GM19238 (cell line): ENCODE measurements at regions not wholly inside any gene's neighbourhood (a gene's known extent, or its start where the extent isn't known, plus 50 kb on each side); places are given as distances from the start of the nearest gene placed in this dataset.

Source experiments
- DNase-seq: peaks from one replicate; pipeline ENCODE4 v3.0.0; 2011; ENCODE audit warnings: low spot score; ENCODE audit not compliant: insufficient read length

DNA sequence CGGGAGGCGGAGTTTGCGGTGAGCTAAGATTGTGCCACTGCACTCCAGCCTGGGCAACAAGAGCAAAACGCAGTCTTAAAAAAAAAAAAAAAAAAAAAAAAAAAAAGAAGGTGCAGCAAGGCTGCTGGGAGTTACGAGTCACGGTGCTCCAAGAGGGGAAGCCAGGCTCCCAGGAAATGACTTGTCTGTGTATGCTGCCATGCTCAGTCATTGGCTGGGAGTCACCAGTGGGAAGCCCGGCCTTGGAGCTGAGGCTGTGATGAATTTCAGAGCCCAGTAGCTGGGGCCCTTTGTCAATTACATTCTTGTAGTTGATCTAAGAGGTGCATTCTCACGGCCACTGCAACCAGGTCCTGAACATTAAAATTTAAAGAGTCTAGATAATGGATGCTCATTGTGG is 1105.1 kb upstream of the TENM3 start:
- DNase-seq: no peak

DNA sequence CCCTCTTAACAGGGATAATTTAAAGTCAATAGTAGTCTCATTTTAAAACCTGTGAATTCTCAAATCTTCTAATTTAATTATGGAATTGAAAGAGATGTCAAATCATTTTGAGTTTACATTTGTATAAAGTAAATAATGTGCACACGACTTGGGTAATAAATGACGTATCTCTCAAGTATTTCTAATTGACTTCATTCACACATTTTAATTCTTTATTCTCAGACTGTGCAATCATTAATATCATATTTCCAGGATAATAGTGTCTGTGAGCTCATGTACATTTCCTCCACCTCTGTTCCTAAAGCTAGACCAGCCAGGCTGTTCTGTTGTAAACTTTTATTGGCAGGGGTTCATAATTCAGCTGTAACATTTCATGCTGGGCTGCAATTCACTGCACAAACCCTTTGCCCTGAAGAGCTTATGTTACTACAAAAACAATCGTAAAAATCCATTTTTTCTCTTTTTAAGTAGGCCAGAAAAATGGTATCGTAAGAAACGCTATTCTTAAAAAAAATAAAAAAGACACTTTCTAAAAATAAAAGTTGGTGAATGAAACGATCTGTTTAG is 1103.1 kb upstream of the TENM3 start:
- DNase-seq: no peak

DNA sequence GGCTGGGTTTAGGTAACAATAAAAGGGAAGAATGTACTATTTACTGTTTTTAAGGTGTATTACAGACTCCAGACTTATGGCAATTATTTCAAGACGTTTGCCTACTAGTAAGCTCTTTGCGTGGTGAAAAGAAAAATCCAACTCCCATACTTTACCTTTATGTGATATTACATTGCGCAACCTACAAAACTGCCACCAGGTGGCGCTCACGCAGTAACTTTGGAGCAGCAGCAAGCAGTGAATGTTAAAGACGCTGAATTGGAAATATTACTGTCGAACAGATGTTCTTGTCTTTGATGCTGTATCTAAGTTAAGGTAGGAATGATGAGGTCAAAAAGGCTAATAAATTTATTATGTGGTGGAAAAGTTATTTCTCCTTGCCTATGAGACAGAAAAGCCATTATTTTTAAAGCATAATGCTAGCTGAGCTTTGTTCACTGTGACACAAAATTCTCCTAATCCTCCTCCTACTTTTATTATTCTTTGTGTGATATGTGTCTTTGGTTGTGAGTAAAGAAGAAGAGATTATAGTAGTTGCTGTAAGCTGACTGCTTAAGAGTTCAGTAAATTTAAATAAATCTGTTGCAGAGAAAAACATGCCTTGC is 1099.8 kb upstream of the TENM3 start:
- DNase-seq: peak; percentile 14

DNA sequence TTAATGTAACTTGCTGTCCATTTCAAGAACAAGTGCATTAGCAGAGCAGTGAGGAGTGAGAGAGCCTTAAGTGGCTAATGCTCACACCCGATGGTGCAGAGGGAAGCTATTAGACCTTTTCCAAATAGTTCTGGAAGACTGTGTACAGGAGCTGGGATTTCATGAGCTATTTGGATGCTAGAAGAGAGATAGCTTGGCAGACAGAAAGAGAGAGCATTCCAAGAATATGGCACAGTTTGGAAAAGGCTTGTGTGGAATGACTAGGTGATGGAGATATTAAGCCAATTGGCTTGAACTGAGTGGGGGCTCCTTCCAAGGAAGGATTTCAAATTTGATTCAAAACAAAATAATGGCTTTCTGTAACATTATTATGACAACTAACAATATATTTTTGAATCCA is 1097.2 kb upstream of the TENM3 start:
- DNase-seq: no peak

DNA sequence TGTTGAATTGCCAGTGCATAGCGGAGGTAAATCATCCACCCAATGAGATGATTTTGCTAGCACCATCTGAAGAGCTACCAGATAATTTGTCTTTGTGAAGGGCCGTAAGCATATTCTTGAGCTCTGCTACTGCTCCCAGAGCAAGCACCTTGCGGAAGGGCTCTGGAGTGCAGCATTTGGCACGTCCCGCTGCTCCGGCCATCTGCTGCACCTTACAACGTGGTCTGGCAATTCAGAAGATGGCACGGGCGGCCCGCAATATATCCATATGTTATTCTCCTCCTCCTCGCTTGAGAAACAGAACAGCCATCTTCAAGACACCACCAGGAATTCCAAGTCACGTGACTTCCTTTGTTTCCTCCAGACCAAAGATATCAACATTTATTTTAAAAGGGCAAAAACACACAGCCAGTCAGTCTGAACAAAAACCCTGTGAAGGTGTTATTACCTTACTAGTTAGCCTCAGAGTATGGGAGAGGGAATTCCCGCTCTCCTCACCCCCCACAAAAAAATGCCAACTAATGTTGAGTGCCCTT is 1095.7 kb upstream of the TENM3 start:
- no peak for DNase-seq

DNA sequence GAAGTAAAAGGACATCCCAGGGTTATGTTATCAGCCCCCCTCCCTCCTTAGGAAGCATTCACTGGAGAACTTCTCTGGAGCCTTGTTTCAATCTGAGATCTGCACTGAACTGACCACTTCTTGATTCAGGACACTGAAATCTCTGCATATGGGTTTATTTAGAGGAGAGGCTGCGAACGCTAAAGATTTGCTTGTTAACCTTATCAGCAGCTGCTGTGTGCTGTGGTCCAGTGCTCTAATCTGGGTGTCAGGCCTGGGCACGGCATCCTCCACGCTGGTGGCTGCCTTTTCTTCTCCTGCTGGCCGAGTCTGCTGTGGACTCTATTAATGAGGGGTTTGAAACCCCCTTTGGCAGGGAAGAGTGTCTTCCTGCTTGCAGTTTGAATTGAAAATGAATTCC is 1094.7 kb upstream of the TENM3 start:
- DNase-seq: no peak

DNA sequence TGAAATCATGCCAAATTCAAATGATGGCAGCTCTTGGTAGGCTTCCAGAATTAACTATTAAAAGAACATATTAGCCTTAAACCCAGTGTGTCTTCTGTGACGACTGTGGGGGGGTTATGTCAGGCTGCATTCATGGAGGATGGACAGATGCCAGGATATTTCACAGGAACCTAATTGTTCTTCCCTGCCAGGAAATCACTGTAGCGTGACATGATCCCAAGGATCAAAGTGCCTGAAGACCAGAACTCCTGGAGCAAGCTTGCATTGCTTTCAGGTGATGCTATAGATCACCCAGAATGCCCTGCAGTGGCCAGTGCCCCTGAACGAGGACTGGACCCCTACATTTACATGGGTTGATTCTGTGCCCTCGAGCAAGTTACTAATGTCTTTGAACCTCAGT is 1093.0 kb upstream of the TENM3 start:
- no peak for DNase-seq

DNA sequence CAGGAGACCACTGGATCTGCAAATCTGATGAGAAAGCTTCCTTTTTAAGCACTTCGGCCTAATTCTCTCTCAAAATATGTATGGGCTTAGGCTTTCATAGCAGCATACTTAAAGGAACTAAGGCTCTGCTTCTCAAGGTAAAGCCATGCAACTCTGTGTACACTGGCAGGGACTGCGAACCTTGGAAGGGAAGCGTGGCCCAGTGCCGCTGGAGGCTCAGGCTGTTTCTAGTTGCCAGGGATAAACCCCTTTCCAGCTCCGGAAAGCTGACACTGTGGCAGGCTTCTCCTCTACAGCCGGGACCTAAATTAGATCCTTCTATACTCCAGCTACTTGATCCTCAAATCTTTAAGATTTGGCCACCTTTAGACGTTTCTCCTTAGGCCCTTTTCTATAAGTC is 1091.3 kb upstream of the TENM3 start:
- DNase-seq: no peak

DNA sequence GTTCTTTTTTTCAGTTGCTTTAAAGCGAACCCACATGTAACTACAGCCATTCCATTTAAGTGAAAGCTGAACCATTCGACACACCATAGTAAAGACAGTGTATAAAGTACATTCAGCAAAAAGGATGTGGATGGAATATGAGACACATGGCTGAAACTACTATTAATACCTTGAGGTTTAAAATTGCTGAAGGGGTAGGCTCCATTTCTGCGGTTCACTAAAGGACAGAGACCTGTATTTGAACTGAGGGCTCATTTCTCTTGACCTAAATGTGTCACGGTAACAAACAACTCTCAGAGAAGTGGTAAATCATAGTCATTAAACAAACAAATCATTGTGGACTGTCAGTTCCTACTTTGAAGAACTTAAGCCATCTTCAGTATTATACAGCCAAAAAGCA is 1085.6 kb upstream of the TENM3 start:
- DNase-seq: no peak

DNA sequence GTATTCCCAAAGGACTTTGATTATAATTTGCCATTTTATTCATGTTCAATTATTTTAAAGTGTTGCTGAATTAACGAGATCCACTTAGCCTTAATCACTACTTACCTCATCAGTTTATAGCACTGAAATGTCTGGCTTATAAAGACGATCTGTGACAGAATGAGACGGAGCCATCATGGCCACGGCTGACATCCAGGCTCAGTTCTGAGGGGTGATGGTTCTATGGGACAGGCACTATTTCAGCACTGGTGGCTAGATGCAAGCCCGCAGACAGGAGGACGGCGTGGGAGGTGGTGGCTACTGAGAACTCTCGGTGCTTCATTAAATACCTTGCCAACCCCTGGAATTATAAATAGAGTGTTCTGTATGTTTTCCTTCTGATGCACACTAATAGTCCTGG is 1084.2 kb upstream of the TENM3 start:
- no peak for DNase-seq

DNA sequence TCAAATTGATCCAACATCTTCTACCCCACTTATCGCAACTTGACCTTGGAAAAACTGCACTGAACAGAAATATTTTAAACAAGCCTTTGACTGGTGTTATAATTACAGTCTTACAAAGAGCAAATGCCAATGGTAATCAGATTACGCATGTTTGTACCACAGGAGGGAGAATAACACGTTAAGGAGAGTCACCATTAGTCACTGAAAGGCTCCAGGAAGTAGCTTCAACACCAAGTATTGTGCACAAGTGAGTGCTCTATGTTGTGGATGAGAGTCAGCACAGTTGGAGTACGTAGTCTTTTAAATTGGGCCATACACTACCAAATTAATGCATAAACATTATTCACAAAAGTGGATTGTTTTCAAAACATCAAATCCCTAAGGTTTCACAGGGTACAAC is 1081.5 kb upstream of the TENM3 start:
- DNase-seq: no peak

DNA sequence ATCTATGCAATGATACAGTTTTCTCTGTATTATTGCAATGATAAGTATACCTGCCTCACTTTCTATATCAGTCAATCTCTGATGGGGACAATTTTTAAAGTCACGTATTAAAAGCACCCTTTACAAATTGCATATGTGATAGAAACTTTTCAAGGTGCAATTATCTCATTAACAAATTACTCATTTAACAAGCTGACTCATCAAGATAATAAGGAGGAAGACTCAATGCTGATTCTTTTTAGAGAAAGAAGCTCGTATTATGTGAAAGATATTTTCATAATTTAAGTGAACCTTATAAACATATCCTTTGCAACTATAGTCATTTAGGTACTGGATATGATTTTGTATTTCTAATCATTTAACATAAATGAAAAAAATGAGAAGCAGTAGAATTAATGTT is 1080.9 kb upstream of the TENM3 start:
- no peak for DNase-seq

DNA sequence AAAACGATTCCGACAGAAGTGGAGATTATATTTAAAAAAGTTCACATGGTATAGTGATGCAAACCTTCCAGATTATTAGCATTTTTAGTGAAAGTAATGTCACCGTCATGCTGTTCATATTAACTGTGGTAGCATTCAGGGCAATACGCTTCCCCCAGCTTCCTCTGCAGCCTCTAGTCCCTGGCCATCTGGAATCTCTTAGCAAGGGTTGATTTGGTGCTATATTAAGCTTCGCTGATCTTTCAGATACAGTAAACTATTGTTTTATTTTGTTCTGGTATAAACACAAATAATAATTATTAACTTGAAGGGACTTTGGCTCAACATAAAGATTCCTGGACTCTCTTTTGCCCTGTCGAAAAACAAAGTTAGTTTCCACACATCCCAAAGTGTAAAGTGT is 1080.5 kb upstream of the TENM3 start:
- DNase-seq: no peak

DNA sequence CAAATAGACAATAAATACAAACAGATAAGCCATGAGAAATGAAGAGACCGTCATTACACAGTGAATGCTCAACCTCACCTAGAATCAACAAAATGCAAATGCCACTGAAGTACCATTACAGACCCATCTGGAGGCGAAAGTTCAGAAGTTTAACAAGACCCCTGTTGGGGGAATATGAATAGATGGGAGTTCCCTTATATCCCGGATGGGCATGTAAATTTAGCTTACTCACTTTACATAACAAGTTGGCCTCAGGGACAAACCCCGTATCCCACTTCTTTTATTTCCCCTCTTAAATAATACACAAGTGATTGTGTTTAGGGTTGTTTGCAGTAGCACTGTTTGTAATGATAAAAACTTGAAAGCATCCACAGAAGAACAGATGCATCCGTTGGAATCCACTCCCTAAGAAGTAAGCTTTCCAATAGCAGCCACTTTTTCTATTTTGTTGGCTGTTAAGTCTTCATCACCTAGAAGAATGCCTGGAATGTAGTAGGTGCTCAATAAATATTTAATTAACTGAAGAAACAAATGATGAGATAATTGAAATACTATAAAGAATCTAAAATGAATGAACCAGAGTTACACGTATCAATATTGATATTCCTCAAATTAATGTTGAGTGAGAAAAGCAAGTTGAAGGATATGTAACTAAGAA is 1076.3 kb upstream of the TENM3 start:
- DNase-seq: no peak

DNA sequence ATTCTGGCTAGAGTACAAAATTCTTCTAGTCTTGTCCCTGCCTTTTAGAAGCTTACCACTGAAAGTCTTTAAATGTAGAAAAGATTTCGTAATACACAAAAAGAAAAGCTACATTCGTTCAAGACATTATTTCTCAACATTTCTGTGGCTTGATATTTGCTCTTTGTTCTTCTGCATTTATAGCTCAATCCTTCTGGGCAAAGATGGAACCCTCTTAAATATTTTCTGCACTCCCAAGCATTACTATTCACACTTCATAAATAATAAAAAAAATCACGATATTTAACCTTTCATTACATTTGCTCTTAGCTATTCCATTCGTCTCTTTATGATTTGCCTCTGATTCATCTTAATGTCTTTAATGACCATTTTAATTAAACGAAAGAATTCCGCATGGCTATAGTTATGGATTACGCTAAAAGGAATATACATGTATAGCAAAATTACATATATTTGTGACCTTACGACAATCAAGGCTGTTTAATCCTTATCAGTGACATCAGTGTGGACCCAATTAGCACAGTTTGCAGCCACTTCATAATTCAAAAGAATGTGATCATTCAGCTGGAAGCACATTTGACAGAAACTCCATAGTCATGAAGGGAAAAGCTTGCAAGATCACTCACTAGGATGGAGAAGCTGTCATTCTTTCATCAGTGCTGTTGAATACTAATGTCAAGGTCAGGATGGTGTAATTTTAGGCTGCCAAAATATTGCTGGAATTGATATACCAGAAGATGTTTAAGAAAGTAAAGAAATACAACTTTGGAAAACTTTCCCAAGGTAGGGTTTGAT is 1075.0 kb upstream of the TENM3 start:
- DNase-seq: no peak

DNA sequence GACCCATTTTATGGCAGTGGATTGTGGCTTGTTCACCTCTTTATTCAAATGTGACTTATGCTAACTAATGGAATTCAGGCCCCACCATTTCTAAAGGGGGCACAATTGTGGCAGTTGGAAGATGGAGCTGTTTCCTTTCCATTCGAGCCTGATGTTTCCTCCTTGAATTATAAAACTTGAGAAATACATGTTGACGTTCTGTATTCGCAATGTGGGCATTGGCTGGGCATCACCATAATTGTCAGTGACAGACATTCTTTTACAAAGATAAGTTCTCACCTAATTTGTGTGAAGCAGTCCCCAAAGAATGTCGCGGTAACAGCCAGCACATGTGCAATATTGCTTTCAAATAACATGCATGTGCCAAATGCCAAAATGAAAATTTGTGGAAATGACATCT is 1070.2 kb upstream of the TENM3 start:
- DNase-seq: no peak

DNA sequence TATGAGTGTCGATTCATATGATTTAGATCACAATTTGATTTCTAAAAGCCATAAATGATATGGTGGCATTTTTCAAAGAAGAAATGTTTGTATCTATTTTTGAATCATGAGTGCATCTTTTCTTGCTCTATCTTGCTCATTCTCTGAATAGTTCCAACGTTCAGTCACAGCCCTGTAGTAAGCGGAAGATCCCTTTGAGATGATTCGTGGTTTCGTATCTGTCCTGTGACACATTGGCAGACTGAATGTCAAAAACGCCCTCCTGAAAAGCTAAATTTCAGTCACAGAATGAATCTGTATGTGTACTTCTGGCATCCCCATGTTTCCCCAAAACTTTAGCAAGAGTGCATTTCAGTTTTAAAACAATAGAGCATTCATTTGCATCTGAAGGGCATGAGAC is 1066.9 kb upstream of the TENM3 start:
- no peak for DNase-seq

DNA sequence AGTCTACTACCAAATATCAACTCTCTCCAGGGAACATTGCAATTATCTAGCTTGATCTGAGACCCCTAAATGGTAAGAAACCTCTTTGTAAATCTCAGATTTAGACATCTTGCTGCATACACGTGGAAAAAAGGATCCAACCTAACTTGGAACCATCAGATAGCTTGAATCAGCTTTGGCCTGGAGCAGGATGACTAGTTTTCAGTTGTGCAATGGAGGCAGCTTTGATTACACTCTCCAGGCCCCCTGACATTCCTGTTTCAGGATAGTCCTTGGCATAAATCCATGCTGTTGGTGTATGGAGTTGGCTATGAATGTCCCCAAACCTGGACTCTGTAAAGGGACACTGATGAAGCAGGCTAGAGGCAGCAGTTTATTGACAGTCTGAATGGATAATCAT is 1061.9 kb upstream of the TENM3 start:
- DNase-seq: no peak

DNA sequence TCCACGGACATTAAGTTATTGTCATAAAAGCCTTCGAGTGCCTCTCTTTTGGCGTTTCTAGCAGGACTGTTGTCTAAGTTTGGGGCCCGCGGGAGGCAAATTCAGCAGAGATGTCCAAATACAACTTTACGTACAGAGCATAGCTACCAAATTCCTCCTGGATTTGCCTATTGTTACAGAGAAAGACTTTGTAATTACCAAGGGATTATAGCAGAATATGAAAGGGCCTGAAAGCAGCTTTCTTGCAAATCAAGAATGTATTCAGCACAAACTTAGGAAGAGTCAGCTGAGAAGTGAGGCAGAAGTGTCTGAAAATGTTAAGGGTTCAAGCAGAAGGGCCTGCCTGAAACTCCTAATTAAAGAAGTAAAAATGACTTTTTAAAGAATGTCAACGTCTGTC is 1053.5 kb upstream of the TENM3 start:
- no peak for DNase-seq

DNA sequence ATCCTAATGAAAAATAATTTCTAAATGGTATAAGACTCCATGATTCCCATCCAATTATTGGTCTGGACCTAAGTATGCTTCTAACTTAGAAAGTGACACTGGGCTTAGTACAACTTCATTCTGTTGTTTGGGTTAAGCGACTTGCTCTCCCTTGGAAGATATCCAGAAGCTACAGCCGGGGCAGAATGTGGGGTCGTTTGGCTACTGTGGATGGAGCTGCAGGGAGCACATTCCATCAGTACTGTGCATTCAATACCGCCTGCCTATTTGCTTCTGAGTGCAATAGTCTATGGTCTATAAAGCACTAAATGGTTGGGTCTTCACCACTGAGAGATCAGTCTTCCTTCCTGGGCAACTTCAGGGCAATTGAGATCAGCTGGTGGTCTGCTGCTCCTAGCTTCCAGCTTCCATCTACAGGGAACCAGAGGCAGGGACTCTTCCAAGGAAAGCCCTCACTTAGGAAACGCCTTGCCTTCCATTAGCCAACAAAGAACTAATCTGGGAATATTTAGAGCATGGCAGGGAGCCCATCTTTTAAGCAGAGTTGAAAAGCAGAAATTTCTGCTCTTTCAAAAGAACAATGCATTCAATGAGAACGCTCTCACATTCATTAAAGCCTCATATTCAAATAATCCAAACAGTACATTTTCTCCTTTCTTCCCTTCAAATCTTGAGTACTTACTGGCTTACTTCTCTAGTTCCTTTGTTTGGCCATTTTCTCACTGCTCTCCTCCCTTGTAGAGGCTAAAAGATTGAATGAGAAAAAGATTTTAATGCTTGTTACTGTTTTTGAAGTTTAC is 1049.9 kb upstream of the TENM3 start:
- no peak for DNase-seq

DNA sequence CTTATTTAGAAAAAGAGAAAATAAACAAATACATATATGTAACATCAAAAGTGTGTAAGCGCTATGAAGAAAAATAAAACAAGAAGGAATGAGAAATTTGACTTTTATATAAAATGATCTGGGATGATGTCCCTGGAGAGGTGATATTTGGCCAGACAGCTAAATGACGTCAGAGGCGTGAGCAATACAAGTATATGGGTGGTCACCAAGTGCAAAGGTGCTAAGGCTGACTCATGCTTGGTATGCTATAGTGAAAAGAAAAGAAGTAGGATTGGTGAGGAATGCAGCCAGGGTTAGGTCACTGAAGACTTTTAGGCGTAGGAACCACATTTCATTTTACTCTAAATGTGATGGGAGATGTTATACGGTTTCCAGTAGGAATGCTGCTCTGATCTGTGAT is 1049.1 kb upstream of the TENM3 start:
- no peak for DNase-seq
